CD14-positive monocyte (primary cell): ENCODE measurements at regions not wholly inside any gene's neighbourhood (a gene's known extent, or its start where the extent isn't known, plus 50 kb on each side); places are given as distances from the start of the nearest gene placed in this dataset.

ENCODE experiments used
- DNase-seq, 3 donors: peaks; one replicate each; pipeline ENCODE4 v3.0.0-alpha.2; 2011 to 2022
- H2AFZ ChIP-seq: 2 replicates; pipeline ENCODE4 v1.6.0; 2012; ENCODE audit warnings: mild to moderate bottlenecking, low read depth, low read length, inconsistent platforms; ENCODE audit not compliant: insufficient read depth, poor library complexity, severe bottlenecking
- H3K27ac ChIP-seq, 2 donors: 1 replicate in 1 of 2; 2 replicates in 1 of 2; pipeline ENCODE4 v1.5.1; 2012 to 2013; ENCODE audit warnings: low read length in 2 of 2, control low read depth in 1 of 2, inconsistent platforms in 1 of 2, low read depth in 1 of 2, mild to moderate bottlenecking in 1 of 2
- H3K27me3 ChIP-seq, 2 donors: one replicate each; pipeline versions ENCODE4 v1.6.0 to v1.6.1; 2011 to 2013; ENCODE audit warnings: low read length in 2 of 2; ENCODE audit not compliant: control insufficient read depth in 2 of 2, insufficient read depth in 2 of 2
- H3K36me3 ChIP-seq, 2 donors: replicated peaks in 1 of 2; 1 replicate in 1 of 2; 2 replicates in 1 of 2; pipeline versions ENCODE4 v1.5.1 to v1.6.1; 2012 to 2013; ENCODE audit warnings: low read length in 2 of 2, control low read depth in 1 of 2, inconsistent platforms in 1 of 2, mild to moderate bottlenecking in 1 of 2; ENCODE audit not compliant: insufficient read depth in 2 of 2, control insufficient read depth in 1 of 2
- H3K4me1 ChIP-seq, 2 donors: 1 replicate in 1 of 2; 2 replicates in 1 of 2; pipeline versions ENCODE4 v1.5.1 to v1.6.1; 2012 to 2013; ENCODE audit warnings: low read length in 2 of 2, control low read depth in 1 of 2, inconsistent platforms in 1 of 2, mild to moderate bottlenecking in 1 of 2, moderate library complexity in 1 of 2; ENCODE audit not compliant: insufficient read depth in 2 of 2, control insufficient read depth in 1 of 2
- H3K4me2 ChIP-seq: replicated peaks from 2 replicates; pipeline ENCODE3; 2012; ENCODE audit warnings: low read length, moderate library complexity, mild to moderate bottlenecking; ENCODE audit not compliant: poor library complexity, severe bottlenecking; ENCODE audit errors: extremely low read depth
- H3K4me3 ChIP-seq, 3 experiments: fragments of 200-600 bp in 1 of 3; sonication (generic) in 1 of 3; replicated peaks in 1 of 3; 1 replicate in 2 of 3; 2 replicates in 1 of 3; pipeline ENCODE4 v1.5.1; 2011 to 2013; ENCODE audit warnings: low read length in 3 of 3, mild to moderate bottlenecking in 3 of 3, control low read depth in 2 of 3, low read depth in 2 of 3, inconsistent platforms in 1 of 3, moderate library complexity in 1 of 3
- H3K79me2 ChIP-seq: 2 replicates; pipeline ENCODE4 v1.6.0; 2012; ENCODE audit warnings: mild to moderate bottlenecking, control low read depth, inconsistent platforms, low read length, moderate library complexity; ENCODE audit not compliant: insufficient read depth
- H3K9ac ChIP-seq: 2 replicates; pipeline ENCODE4 v1.6.0; 2017; ENCODE audit warnings: low read length, mild to moderate bottlenecking; ENCODE audit not compliant: insufficient read depth, poor library complexity, severe bottlenecking
- H3K9me3 ChIP-seq, 2 donors: replicated peaks in 1 of 2; 1 replicate in 1 of 2; 2 replicates in 1 of 2; pipeline versions ENCODE4 v1.5.1 to v1.6.1; 2012 to 2013; ENCODE audit warnings: low read length in 2 of 2, control low read depth in 1 of 2; ENCODE audit not compliant: control insufficient read depth in 1 of 2, insufficient read depth in 1 of 2
- H4K20me1 ChIP-seq: 2 replicates; pipeline ENCODE4 v1.6.0; 2012; ENCODE audit warnings: mild to moderate bottlenecking, low read length, control low read depth, moderate library complexity; ENCODE audit not compliant: insufficient read depth
- H3K27ac Mint-ChIP-seq, 7 donors: one replicate each; pipeline ENCODE4 v1.8.0; 2020; ENCODE audit warnings: mild to moderate bottlenecking in 7 of 7, mixed read lengths in 7 of 7, moderate library complexity in 6 of 7, inconsistent platforms in 2 of 7
- H3K27me3 Mint-ChIP-seq, 3 donors: one replicate each; pipeline ENCODE4 v1.8.0; 2021 to 2022; ENCODE audit warnings: low read depth in 3 of 3, mild to moderate bottlenecking in 3 of 3, mixed read lengths in 3 of 3, moderate library complexity in 3 of 3, inconsistent platforms in 1 of 3
- H3K36me3 Mint-ChIP-seq, 2 donors: one replicate each; pipeline ENCODE4 v1.8.0; 2020; ENCODE audit warnings: mixed read lengths in 2 of 2, inconsistent platforms in 1 of 2, mild to moderate bottlenecking in 1 of 2
- H3K4me1 Mint-ChIP-seq: one replicate; pipeline ENCODE4 v1.8.0; 2020; ENCODE audit warnings: mild to moderate bottlenecking, mixed read lengths
- H3K4me3 Mint-ChIP-seq, 2 donors: one replicate each; pipeline ENCODE4 v1.8.0; 2020; ENCODE audit warnings: mild to moderate bottlenecking in 2 of 2, mixed read lengths in 2 of 2, moderate library complexity in 1 of 2
- H3K9me3 Mint-ChIP-seq, 7 donors: one replicate each; pipeline ENCODE4 v1.8.0; 2020 to 2022; ENCODE audit warnings: mixed read lengths in 7 of 7, mild to moderate bottlenecking in 6 of 7, moderate library complexity in 6 of 7, inconsistent platforms in 2 of 7
- CTCF ChIP-seq: fragments of 200-600 bp; IDR thresholded peaks from one replicate; pipeline ENCODE4 v1.8.0; 2022; ENCODE audit warnings: antibody characterized with exemption, mild to moderate bottlenecking
- WGBS: methylation state at CpG from one replicate; pipeline ENCODE4 v1.1.5; 2013; ENCODE audit warnings: missing lambda C conversion rate; ENCODE audit not compliant: insufficient coverage; 5-methylcytosine and 5-hydroxymethylcytosine counted together
- intact Hi-C, 2 donors: fragments of 100-400 bp; cut with micrococcal nuclease; formaldehyde crosslinking; loops; one replicate each; pipeline versions ENCODE4 v1.15.0 to v1.15.1; 2023

- H3K4me1 ChIP-seq: no peaks in the 10 kb centered on the region
- H3K27me3 Mint-ChIP-seq: peaks cover 0 to 4% (median 0%) of the 10 kb centered on the region in 3 donors
- H3K4me3 Mint-ChIP-seq: no peak overlapping the region
- H3K9me3 Mint-ChIP-seq: peaks cover 1 to 15% (median 7%) of the 10 kb centered on the region in 7 donors
- no peak for TF ChIP-seq CTCF
- H3K9ac ChIP-seq: no peak overlapping the region
- no peaks in the 10 kb centered on the region for H3K27me3 ChIP-seq
- H3K4me1 Mint-ChIP-seq: no peaks in the 10 kb centered on the region
- no CpG with 5 or more reads among the region's 1 CpG for WGBS
- H2AFZ ChIP-seq: no peak overlapping the region
- H3K9me3 ChIP-seq: peaks cover under 1 to 5% of the 10 kb centered on the region in 2 donors
- H3K36me3 Mint-ChIP-seq: no peaks in the 10 kb centered on the region
- no peak for DNase-seq
- no peak overlapping the region for H3K27ac Mint-ChIP-seq
- no peak overlapping the region for H3K4me2 ChIP-seq
- no peaks in the 10 kb centered on the region for H3K36me3 ChIP-seq
- H4K20me1 ChIP-seq: no peaks in the 10 kb centered on the region
- no peak overlapping the region for H3K4me3 ChIP-seq
- no peaks in the 10 kb centered on the region for H3K79me2 ChIP-seq
- intact Hi-C loops: no loop called here
- H3K27ac ChIP-seq: no peak overlapping the region
Observed at GRCh38 chr16:59144326-59144725, 410.2 kb upstream of the GOT2 start.

GRCh38 chr16:59126486-59126885 lies 392.4 kb upstream of the GOT2 start:
- no peak for DNase-seq
- no peak overlapping the region for H3K9ac ChIP-seq
- peaks cover 0 to 2% (median 0%) of the 10 kb centered on the region in 3 donors for H3K27me3 Mint-ChIP-seq
- H3K79me2 ChIP-seq: no peaks in the 10 kb centered on the region
- H3K4me1 ChIP-seq: no peaks in the 10 kb centered on the region
- TF ChIP-seq CTCF: no peak
- intact Hi-C loops: no loop called here
- no peak overlapping the region for H3K4me2 ChIP-seq
- no peak overlapping the region for H3K4me3 ChIP-seq
- H3K9me3 ChIP-seq: no peaks in the 10 kb centered on the region
- H3K9me3 Mint-ChIP-seq: peaks cover 0 to 4% (median 0%) of the 10 kb centered on the region in 7 donors
- H3K4me1 Mint-ChIP-seq: no peaks in the 10 kb centered on the region
- no peak overlapping the region for H2AFZ ChIP-seq
- H3K36me3 Mint-ChIP-seq: no peaks in the 10 kb centered on the region
- H3K27ac ChIP-seq: no peak overlapping the region
- no peaks in the 10 kb centered on the region for H3K27me3 ChIP-seq
- H3K27ac Mint-ChIP-seq: no peak overlapping the region
- no peaks in the 10 kb centered on the region for H4K20me1 ChIP-seq
- H3K36me3 ChIP-seq: no peaks in the 10 kb centered on the region
- no peak overlapping the region for H3K4me3 Mint-ChIP-seq
- WGBS: no CpG with 5 or more reads among the region's 1 CpG
